HepG2 (cell line): ENCODE measurements at regions not wholly inside any gene's neighbourhood (a gene's known extent, or its start where the extent isn't known, plus 50 kb on each side); places are given as distances from the start of the nearest gene placed in this dataset.

ENCODE experiments used
- FOSL2 ChIP-seq: sonication (generic); formaldehyde crosslinking; IDR thresholded peaks from 2 replicates; pipeline ENCODE4 v1.4.0; 2020; ENCODE audit warnings: missing genetic modification reagents
- FOXJ3 ChIP-seq: sonication (generic); formaldehyde crosslinking; IDR thresholded peaks from 2 replicates; pipeline ENCODE4 v1.4.0; 2020; ENCODE audit warnings: missing genetic modification reagents, mild to moderate bottlenecking, borderline replicate concordance
- KLF11 ChIP-seq: IDR thresholded peaks from 2 replicates; pipeline ENCODE4 v1.6.1; 2016; ENCODE audit warnings: missing compliant biosample characterization
- RFX3 ChIP-seq: IDR thresholded peaks from 2 replicates; pipeline ENCODE4 v1.6.1; 2016; ENCODE audit warnings: missing biosample characterization, missing genetic modification reagents
- STAG1 ChIP-seq: sonication (generic); formaldehyde crosslinking; IDR thresholded peaks from 2 replicates; pipeline ENCODE4 v1.4.0; 2020; ENCODE audit warnings: missing genetic modification reagents
- ZNF24 ChIP-seq: fragments of 450-650 bp; IDR thresholded peaks from 2 replicates; pipeline ENCODE4 v1.6.1; 2017; ENCODE audit warnings: antibody characterized with exemption, mild to moderate bottlenecking
- ZNF644 ChIP-seq: IDR thresholded peaks from 2 replicates; pipeline ENCODE4 v1.6.1; 2016; ENCODE audit warnings: low read depth
- TF ChIP-seq, protein P1 (sequence below): sonication (generic); formaldehyde crosslinking; IDR thresholded peaks from 2 replicates; pipeline ENCODE4 v1.9.0; 2021; ENCODE audit warnings: missing genetic modification reagents, mild to moderate bottlenecking, borderline replicate concordance
- TF ChIP-seq, protein P2 (sequence below): sonication (generic); formaldehyde crosslinking; conservative IDR thresholded peaks from 2 replicates; pipeline ENCODE4 v1.4.0; 2020; ENCODE audit warnings: missing genetic modification reagents

DNA sequence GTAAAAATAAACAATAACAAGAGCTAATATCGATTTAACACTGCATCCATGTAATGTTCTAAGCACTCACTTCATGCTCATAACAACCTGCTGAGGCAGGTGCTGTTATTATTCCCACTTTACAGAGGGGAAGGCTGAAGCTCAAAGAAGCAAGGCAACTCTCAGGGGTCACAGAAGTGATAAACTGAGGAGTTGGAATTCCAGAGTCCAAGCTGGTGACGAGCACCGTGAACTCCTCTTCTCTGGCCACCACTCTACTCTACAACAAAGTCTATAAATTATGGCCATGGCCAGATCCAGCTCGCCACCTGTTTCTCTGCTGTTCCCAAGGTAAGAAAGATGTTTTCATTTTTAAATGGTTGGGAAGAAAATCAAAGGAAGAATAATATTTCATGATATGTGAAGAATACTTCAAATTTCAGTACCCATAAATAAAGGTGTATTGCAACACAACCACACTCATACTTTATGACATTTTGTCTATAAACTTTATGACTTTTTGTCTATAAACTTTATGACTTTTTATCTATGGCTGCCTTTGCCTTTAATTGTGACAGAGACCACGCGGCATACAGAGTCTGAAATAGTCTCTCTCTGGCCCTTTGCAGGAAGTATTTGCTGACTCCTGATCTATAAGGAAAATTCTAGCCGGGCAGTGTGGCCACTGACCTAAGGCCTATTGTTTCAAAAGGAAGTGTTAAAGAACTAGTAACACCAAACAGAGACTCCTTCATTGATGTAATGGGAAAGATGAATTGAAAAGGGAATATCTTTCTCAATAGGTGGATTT lies 113.2 kb upstream of the KCNG1 start:
- TF ChIP-seq RFX3 (CRISPR knock-in tag), result no peak
- TF ChIP-seq, protein P1, sequence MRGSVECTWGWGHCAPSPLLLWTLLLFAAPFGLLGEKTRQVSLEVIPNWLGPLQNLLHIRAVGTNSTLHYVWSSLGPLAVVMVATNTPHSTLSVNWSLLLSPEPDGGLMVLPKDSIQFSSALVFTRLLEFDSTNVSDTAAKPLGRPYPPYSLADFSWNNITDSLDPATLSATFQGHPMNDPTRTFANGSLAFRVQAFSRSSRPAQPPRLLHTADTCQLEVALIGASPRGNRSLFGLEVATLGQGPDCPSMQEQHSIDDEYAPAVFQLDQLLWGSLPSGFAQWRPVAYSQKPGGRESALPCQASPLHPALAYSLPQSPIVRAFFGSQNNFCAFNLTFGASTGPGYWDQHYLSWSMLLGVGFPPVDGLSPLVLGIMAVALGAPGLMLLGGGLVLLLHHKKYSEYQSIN (CRISPR knock-in tag), result no peak
- TF ChIP-seq KLF11 (CRISPR knock-in tag), result no peak
- TF ChIP-seq ZNF24, result no peak
- TF ChIP-seq FOSL2, result no peak
- no peak for TF ChIP-seq STAG1 (CRISPR knock-in tag)
- no peak for TF ChIP-seq FOXJ3
- TF ChIP-seq ZNF644 (CRISPR knock-in tag), result no peak
- TF ChIP-seq, protein P2, sequence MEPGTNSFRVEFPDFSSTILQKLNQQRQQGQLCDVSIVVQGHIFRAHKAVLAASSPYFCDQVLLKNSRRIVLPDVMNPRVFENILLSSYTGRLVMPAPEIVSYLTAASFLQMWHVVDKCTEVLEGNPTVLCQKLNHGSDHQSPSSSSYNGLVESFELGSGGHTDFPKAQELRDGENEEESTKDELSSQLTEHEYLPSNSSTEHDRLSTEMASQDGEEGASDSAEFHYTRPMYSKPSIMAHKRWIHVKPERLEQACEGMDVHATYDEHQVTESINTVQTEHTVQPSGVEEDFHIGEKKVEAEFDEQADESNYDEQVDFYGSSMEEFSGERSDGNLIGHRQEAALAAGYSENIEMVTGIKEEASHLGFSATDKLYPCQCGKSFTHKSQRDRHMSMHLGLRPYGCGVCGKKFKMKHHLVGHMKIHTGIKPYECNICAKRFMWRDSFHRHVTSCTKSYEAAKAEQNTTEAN (CRISPR knock-in tag), result no peak
